HG02870 (cell line): ENCODE measurements at regions not wholly inside any gene's neighbourhood (a gene's known extent, or its start where the extent isn't known, plus 50 kb on each side); places are given as distances from the start of the nearest gene placed in this dataset.

Experiments
- ATAC-seq: cut with Tn5 transposase; IDR thresholded peaks from one replicate; pipeline ENCODE4 v1.9.1; 2021; ENCODE audit warnings: mild to moderate bottlenecking, moderate library complexity; ENCODE audit not compliant: unreplicated experiment

DNA sequence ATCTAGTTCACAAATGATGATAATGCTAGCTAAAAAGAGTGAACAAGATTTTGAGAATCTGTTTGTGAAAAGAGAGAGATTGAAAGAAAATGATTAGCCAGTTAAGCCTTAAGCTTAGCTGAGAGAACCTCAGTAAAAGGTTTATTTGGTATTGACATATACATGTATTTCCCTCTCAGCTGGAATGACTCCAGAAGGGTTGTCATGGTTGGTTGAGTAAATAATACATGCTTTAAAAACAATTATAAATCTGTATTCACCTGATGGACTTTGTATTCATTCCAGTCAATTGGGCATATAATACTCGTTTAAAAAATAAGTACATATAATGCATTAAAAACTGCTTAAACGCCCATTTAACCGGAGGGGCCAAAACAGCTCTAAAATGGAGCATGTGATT is 181.4 kb downstream of the GRB14 start:
- no peak for ATAC-seq

DNA sequence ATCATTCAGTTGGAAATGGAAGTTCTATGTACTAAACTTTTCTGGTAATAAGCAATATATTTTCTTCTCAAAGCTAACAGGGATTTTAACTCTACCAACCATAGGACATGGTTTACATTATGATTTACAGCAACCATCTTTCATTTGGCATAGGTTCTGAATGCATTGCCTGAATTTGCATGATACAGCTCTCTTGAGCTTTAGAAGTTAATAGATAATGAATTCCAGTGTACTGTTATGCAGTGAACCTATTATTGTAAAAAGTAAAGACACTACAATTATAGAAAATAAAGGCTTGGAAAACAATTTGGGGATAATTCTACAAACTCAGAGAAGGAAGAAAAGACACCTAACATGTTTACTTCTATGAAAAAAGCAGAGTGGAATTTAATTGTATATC is 182.0 kb downstream of the GRB14 start:
- no peak for ATAC-seq

DNA sequence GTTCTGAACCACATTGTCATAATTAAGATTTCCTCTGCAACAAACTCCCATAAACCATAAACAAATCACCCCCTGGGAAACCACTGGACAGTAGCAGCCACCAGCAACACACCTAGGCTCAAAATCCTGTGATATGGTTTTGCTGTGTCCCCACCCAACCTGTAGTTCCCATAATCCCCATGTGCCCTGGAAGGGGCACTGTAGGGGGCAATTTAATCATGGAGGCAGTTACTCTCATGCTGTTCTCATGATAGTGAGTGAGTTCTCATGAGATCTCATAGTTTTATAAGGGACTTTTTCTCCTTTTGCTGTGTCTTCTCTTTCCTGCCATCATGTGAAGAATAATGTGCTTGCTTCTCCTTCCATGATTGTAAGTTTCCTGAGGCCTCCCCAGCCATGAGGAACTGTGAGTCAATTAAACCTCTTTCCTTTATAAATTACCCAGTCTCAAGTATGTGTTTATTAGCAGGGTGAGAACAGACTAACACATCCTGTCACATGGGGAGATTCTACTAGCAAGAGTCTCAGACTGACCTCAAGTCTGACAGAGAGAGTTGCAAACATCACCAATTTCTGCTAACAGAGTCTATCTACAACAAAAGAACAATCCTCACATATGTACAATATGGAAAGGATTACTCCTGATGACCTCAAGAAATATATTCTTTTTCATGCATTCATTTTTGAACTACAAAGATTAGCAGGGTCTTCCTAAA is 182.6 kb downstream of the GRB14 start:
- no peak for ATAC-seq

DNA sequence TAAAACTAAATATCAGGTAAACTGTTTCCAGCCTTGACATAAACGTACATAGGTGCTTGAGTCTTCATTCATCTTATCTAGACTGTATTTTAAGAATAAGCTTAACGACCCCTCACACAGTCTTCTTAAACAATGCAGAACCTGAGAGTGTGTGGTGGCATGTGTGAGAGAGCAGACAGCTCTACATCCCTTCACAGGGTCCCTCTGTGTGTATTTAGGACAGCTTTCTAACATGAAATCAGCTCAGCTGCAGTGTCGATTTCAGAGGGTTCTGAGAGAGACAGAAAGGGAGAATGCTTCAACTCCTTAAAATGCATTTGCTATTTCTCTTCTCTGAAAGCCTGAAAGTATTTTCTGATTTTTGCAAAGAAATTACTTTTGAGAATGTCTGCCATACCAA is 185.2 kb downstream of the GRB14 start:
- no peak for ATAC-seq

DNA sequence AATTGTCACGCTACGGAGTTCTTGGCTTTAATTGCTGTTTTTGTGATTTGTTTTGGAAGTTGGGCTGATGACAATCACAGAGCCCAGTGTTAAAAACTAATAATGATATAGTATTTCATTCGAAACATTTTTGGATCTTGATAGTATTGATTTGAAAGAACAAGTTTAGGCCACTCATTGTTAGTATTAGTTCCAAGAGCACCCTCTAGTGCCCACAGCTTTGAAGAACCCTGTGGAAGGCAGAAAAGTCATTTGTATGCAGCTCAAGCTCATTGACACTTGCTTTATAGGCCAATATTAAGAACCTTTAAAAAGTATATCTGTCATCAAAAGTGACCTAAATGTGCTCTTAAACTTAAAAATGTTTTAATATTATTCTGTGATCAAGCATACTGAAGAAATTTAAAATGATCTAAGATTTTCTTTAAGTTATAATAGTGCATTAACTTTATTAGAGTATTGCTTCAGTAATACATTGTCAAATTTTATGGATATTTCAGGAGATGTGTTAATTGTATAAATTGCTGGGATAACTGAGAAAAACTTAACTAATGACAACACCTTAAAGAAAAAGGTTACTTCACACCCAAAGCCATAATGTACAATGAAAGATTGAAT is 191.0 kb downstream of the GRB14 start:
- ATAC-seq = peak; percentile 71

DNA sequence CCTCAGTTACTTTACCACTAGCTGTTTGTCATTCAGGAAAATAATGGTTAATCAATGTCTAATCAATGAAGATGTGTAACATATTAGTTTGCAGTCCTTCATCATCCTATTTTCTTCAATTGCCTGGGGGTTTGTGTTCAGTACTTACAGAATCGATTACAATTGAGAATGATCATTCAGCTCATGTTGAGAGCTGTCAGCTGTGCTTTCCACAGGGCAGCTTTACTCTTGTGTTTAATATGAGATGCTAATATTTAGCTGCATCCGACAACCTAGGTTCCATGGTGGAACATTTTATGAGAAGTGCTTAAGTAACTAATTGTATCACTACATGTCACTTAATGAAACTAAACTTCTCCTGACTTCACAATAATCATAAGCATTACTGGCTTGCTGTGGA is 191.9 kb downstream of the GRB14 start:
- ATAC-seq = no peak

DNA sequence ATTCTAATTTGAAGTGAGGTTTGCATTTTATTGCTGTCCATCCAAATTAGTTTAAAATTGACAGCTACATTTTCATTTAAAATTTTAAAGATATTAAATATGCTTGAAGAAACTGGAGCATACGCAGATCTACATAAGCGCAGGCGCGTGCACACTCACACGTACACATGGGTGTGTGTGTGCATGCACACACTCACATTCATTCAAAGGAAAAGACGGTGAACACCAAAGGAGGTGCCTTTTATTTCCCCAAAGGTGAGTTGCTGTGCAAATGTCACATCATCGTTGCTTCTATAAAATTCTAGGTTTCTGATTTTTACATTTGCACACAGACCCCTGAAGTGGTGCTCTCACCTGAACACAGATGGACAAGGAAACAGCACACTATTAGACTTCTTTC is 194.2 kb downstream of the GRB14 start:
- ATAC-seq = no peak

DNA sequence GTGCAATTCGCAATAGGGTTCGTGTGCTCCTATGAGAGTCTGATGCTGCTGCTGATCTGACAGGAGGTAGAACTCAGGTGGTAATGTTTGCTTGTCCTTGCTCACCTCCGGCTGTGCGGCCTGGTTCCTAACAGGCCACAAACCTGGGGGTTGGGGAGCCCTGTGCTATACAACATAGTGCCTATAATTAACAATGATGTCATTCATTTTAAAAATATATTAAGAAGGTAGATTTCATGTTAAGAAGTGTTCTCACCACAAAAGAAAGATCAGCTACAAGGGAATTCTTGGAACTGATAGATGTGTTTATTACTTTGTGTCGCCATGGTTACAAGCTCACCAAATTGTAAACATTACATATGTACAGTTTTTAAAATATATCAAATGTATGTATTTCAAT is 200.5 kb downstream of the GRB14 start:
- ATAC-seq = no peak

DNA sequence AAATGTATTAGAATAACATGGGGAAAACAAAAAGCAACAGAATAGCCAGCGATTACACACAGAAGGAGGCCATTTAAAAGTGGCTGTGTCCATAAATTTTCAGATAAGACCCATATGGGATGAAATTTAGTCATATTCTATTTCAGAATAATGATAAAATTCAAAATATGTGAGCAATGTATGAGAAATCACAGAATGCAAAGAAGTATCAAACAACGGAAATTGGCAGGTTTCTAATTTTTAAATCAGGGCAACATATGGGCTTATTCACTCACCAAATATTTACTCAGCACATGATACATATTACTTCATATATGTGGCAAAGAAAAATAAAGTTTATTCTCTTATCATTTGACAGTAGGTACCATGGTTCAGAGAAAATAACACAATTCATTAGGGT is 208.5 kb downstream of the GRB14 start:
- ATAC-seq = no peak

DNA sequence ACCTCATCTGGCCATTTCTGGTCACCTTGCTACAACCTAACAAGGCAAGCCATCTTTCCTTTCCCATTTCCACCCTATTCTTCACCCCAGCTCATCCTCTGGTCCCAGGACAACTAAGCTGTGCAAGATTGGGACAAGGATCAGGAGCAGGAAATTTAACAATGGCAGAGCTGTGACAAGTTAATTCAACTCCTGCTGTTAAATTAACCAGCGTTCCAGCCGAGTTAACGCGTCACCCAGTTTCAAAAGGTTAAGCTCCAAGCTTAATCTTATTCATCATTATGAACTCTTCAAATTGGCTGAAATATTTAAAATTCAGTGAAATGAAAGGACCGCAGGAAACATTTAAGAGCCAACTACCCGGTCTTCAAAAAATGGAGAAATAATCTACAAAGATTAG is 231.9 kb downstream of the GRB14 start:
- ATAC-seq = no peak

DNA sequence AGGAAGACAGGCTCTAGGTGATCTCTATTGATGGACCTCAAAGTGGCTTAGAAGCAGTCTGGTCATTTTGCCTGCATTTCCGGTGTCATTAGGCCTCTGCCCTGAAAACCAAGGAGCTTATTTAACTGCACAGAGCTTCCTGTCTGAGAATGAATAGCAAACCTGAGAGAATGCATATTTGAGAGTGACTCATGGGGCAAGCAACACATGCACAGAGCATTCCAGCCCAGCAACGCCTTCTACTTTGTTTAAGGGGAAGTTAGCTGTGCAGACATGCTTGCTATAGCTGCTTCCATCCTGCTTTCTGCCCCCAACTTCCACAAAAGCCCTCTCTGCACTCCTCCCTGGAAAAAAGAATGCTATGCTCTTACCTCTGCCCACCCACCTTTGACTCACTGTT is 232.8 kb downstream of the GRB14 start:
- peak; percentile 84 for ATAC-seq

DNA sequence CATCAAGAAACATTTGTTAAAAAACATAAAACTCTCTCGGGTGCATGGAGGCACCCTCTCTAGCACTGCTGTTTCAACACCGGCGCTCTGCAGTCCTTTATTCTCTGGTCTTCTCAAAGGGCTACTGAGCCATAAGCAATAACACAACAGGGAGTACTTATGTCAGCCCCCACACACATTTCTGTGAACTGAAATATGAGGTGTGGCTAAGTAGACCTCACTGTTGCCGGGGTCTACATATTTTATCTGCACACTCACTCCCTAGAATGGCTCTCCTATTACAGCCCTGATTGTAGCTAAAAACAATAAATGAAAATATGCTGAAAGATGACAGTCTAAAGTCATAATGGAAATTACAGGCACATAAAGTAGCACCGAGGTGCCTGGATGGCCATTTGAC is 235.1 kb downstream of the GRB14 start:
- ATAC-seq = no peak

DNA sequence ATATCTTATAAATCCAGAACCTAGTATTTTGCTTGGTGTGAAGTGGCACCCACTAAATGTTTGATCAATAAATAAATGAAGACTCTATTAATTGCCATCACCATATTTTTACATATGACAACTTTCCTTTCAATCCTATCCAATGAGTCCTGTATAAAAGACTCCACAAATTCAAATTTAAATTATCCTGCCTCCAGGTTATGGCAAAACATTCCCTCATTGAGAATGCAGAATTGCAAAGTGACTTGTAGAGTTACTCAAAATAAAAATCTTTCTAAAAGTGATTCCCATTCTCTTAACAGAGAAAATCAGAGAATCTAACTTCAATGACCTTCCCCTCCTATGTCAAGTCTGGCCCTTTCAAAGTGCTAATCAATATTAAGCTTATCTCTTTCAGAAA is 236.8 kb downstream of the GRB14 start:
- ATAC-seq = no peak

DNA sequence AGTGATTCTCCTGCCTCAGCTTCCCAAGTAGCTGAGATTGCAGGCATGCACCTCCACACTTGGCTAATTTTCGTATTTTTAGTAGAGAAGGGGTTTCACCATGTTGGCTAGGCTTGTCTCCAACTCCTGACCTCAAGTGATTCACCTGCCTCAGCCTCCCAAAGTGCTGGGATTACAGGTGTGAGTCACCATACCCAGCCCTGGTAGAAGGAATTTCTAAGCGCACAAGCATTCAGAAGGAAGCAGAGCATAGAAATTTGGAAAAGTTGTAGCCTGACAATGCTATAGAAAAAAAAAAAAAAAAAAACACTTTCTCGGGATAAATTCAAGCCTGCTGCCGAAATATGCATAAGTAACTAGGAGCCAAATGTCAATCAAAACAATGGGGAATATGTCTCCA is 249.4 kb downstream of the GRB14 start:
- no peak for ATAC-seq

DNA sequence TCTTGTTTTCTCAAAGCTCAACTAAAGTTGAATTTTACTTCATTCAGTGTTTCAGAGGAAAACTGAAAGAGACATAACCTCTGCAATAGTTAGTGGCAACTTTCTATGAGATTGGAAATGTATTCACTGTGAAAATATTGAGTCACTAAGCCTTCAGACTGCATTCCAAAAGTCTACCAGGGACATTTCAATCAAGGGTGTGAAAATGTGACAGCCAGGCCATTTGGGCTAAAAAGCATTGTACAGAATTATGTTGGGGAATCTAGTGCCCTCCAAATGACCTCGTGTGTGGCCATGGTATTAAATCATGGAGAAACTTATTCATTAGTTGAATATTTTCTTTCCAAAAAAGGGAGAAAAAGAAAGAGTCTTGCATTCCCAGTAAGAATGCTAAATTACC is 251.9 kb downstream of the GRB14 start:
- no peak for ATAC-seq

DNA sequence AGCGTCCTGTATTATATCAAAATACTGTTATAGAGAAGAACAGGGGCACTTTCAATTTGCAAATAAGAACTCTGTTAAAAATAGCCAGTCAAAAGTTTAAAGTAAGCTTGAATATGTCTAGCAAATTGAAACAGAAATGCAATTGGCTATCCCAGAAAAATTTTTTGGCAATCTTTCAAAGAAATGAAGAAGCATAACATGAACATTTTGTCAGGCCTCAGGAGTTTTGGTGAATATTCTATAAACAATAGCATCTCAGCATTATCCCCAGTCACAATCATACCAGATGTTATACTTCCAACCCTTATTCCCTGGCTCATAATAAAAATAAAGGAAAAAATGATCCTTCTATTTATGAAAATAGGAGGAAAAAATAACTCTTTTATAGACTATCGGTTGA is 252.4 kb downstream of the GRB14 start:
- no peak for ATAC-seq

DNA sequence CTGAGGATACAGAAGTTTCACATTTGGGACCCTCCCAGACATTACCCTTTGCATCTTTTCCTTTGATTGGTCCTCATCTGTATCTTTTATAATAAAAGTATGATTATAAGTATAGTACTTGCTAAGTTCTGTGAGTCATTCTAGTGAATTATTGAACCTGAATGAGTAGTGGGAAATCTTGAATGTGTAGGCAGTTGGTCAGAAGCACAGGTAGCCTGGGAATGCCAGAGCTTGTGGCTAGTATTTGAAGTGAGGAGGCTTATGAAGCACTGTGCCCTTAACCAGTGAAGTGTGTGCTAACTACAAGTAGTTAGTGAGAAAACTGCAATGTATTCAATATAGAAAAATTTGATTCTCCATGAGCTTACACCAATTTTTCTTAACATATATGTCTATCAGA is 257.6 kb downstream of the GRB14 start:
- no peak for ATAC-seq

DNA sequence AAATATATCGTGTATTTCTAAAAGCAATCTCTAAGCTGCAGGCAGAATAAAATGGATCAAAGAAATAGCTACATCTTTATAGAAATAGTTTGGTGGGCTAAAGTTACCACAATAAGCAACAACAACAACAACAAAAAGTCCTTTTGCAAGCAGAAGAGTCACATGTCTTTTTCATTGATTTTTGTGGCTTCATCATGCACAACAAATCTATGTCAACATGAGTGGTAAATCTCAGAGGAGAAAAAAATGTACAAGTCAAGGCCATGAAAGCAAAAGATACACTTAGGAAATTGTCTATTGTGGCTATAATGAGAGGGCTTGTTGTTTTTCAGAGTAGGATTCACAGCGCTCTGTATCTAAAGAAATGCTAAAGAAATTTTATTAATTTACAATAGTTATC is 269.7 kb downstream of the GRB14 start:
- no peak for ATAC-seq

DNA sequence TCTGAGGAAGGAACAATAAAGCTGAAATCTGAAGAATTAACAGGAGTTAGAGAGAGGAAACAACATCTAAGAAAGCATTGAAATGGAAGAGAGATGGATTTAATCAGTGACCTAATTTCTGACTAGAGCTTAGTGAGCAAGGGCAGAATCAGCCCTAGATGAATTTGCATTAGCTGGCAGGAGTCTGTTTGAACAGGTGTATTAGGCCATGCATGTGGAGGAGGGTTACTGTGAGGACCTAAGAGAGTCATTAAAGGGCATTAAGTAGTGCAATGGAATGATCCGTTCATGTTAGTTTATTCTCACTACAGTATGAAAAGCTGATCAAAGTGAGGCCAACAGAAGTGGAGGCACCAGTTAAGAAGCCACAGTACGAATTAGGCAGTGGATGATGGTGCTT is 285.3 kb downstream of the GRB14 start:
- ATAC-seq = no peak

DNA sequence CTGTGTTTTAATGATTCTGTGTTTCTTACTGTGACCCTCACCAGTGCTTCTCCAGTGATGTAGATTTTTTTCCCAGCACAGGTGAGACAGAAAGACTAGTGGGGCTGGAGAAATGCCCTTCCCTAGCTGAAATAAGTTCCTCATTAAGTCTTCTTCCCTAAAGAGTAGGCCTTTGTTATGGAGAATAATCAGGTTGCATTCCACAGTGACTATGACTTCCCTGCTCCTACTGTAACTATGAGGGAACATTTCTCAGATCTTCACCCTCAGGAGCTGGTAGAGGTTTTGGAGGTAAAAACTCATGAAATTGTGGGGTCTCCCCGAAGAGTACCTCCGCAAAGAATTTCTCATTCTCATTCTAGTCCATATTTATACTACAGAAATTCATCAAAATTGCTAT is 286.2 kb downstream of the GRB14 start:
- ATAC-seq = no peak

DNA sequence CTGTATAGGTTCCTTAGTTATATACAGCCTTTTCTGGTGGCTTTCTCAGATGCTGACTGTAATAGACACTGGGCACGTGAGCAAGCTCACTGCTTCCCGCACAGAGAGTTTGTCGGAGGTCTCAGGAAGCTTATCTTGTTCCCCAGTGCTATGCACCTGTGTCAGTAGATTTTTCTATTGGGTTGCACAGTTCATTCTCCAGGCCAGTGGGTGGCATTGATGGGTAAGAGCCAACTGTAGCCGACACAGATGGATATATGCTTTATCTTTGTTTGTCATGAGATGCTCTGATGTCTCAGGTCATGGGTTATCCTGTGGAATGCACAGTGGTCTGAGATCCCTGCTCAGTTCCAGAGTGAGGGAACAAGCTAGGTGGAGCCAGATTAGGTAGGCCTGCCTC is 293.0 kb downstream of the GRB14 start:
- ATAC-seq = no peak

DNA sequence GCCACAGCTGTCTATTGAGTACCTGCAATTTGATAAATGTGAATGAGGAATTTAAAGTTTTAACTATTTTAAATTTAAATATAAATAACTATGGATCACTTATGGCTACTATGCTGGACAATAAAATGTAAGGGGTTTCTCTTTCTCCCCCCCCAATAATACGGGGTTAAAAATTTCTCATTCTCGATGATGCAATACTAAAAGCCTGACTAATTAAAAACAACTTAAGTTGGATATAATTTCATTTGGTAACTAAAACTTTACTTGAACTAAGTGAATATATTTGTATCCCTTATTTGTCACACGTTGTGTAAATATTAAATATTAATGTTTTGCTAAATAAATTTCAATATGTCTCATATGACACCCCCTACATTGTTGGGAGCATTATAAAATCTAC is 297.3 kb downstream of the GRB14 start:
- no peak for ATAC-seq

DNA sequence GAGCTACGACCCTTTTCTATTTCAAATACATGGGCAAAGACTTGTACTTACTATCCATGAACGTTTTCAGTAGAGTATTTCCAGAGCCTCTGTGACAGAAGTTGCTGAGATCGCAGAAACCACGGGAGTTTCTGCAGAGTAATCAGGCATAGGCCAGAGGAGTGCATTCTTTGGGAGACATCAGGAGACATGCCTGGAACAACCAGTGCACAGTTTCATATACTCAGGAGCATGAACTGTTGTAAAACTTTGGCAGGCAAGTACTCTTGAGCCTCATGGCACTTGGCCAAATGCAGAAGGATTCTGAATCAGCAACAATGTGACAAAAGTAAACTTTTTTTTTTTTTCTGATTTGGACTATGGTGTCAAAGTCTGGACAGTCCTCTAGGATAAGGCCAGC is 307.1 kb downstream of the GRB14 start:
- ATAC-seq = no peak
